Gastrocnemius medialis (tissue), 4 donors: ENCODE measurements at regions not wholly inside any gene's neighbourhood (a gene's known extent, or its start where the extent isn't known, plus 50 kb on each side); places are given as distances from the start of the nearest gene placed in this dataset.

Experiments
- CTCF ChIP-seq, 5 experiments: fragments of 450-650 bp in 3 of 5; fragments of 200-600 bp in 2 of 5; sonication (generic) in 2 of 5; IDR thresholded peaks in 4 of 5; conservative IDR thresholded peaks in 1 of 5; 1 replicate in 4 of 5; 2 replicates in 1 of 5; pipeline ENCODE4 v1.5.1; 2016 to 2019; ENCODE audit warnings: antibody characterized with exemption in 5 of 5, mild to moderate bottlenecking in 3 of 5, moderate library complexity in 3 of 5
- POLR2A ChIP-seq, 2 donors: fragments of 450-650 bp; IDR thresholded peaks; one replicate each; pipeline ENCODE4 v1.6.1; 2017; ENCODE audit warnings: antibody characterized with exemption in 2 of 2, mild to moderate bottlenecking in 2 of 2, moderate library complexity in 2 of 2

GRCh38 chr5:99109894-99110293, 181.1 kb upstream of the CHD1 start:
- TF ChIP-seq CTCF (IDR thresholded peaks at IDR 0.05 in 4 of 5, conservative IDR thresholded peaks at IDR 0.05 in 1 of 5) (no peak), POLR2A (IDR thresholded peaks at IDR 0.05) (no peak)
